ENCODE measurements at regions not wholly inside any gene's neighbourhood (a gene's known extent, or its start where the extent isn't known, plus 50 kb on each side); places are given as distances from the start of the nearest gene placed in this dataset.

DNA sequence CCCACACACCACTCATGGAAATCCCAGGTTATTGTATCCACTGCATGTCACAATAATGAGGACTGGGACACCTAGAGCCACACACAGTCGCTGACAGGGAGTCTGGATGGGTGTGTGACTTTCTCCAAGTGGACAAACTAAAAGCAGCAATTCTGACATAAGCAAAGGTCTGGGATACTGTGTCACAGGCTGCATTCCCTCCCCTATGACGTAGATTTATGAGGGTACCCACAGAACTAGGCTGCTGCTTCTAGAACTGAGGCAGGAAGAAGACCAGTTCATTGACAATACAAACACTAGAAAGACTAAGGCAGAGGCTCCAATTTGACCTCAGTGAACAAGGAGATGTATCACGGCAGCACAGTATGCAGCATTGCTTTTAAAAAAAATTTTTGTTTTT is 63.6 kb upstream of the TBCA start:
- TF ChIP-seq, protein P1, sequence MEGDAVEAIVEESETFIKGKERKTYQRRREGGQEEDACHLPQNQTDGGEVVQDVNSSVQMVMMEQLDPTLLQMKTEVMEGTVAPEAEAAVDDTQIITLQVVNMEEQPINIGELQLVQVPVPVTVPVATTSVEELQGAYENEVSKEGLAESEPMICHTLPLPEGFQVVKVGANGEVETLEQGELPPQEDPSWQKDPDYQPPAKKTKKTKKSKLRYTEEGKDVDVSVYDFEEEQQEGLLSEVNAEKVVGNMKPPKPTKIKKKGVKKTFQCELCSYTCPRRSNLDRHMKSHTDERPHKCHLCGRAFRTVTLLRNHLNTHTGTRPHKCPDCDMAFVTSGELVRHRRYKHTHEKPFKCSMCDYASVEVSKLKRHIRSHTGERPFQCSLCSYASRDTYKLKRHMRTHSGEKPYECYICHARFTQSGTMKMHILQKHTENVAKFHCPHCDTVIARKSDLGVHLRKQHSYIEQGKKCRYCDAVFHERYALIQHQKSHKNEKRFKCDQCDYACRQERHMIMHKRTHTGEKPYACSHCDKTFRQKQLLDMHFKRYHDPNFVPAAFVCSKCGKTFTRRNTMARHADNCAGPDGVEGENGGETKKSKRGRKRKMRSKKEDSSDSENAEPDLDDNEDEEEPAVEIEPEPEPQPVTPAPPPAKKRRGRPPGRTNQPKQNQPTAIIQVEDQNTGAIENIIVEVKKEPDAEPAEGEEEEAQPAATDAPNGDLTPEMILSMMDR (IDR thresholded peaks at IDR 0.05; ENCODE audit: low read depth, low read length): no peak
- no peak for TF ChIP-seq POLR2A (IDR thresholded peaks at IDR 0.05; ENCODE audit: extremely low read depth, insufficient read length)
- TF ChIP-seq, protein P2, sequence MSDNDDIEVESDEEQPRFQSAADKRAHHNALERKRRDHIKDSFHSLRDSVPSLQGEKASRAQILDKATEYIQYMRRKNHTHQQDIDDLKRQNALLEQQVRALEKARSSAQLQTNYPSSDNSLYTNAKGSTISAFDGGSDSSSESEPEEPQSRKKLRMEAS (IDR thresholded peaks at IDR 0.05; ENCODE audit: low read depth, low read length): no peak
- no peak for TF ChIP-seq MYC (IDR thresholded peaks at IDR 0.05; ENCODE audit: low read depth, low read length)

Data from NB4 (cell line).